Esophagus (tissue), 2 donors: ENCODE measurements at regions not wholly inside any gene's neighbourhood (a gene's known extent, or its start where the extent isn't known, plus 50 kb on each side); places are given as distances from the start of the nearest gene placed in this dataset.

Experiments used
- H3K27ac ChIP-seq, 2 donors: one replicate each; pipeline ENCODE4 v1.5.1; 2013; ENCODE audit warnings: low read depth in 2 of 2, mild to moderate bottlenecking in 2 of 2, inconsistent platforms in 1 of 2, low read length in 1 of 2, moderate library complexity in 1 of 2
- H3K27me3 ChIP-seq, 2 donors: one replicate each; pipeline ENCODE4 v1.6.1; 2013; ENCODE audit warnings: low read length in 2 of 2, control low read depth in 1 of 2, mild to moderate bottlenecking in 1 of 2; ENCODE audit not compliant: insufficient read depth in 2 of 2, control insufficient read depth in 1 of 2
- H3K36me3 ChIP-seq, 2 donors: one replicate each; pipeline ENCODE4 v1.6.1; 2013; ENCODE audit warnings: low read length in 1 of 2; ENCODE audit not compliant: control insufficient read depth in 2 of 2, insufficient read depth in 2 of 2
- H3K4me1 ChIP-seq, 2 donors: one replicate each; pipeline ENCODE4 v1.6.1; 2013; ENCODE audit warnings: low read length in 1 of 2; ENCODE audit not compliant: control insufficient read depth in 2 of 2, insufficient read depth in 2 of 2
- H3K4me3 ChIP-seq, 2 donors: one replicate each; pipeline ENCODE4 v1.5.1; 2013; ENCODE audit warnings: low read length in 2 of 2, mild to moderate bottlenecking in 2 of 2, low read depth in 1 of 2, moderate library complexity in 1 of 2
- H3K9me3 ChIP-seq, 2 donors: one replicate each; pipeline ENCODE4 v1.6.1; 2013; ENCODE audit warnings: mild to moderate bottlenecking in 2 of 2, low read depth in 1 of 2, low read length in 1 of 2, moderate library complexity in 1 of 2; ENCODE audit not compliant: control insufficient read depth in 2 of 2, insufficient read depth in 1 of 2
- WGBS, 2 donors: extraction: QIAGEN DNeasy Blood & Tissue Kit; methylation state at CpG; one replicate each; pipeline ENCODE4 v1.1.7; 2013; 5-methylcytosine and 5-hydroxymethylcytosine counted together
- donor health status: healthy with polysubstance abuse.
- donor health status: Bipolar disorder and iron deficiency.

DNA sequence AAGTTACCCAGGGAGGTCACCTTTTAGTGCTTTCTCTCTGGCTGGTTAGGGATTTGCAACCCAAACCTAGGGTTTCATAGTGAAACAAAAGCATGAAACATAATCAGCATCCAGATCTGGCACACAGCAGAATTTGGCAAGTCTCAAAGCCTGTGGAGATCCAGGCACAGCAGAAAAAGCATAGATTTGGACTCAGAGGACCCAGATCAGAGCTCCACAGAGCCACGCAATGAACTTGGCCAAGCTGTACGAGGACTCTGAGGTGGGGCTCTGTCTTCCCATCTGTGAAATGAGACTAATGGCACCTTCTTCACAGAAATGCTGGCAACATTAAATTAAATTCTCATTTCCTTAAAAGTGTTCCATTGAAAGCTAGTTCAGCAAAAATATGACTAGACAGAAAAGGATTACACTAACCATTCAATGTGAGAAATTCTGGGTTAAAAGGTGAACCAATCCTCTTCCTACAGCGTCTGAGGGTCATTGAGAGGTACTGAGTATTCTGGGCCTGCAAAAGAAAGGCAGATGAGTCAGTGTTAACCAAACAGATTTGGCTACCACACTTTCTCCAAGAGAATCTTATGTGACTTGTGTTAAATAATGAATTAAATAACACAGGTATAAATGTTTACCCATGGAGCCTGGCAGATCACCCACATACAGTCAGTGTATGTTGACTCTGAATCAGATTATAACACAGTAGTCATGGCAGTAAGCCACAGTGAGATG lies 266.3 kb downstream of the MREG start:
- H3K9me3 ChIP-seq: no peaks in the 10 kb centered on the region
- 77 to 92% methylated on average over 3 of the region's 3 CpGs for WGBS, 2 donors
- no peak overlapping the region for H3K27ac ChIP-seq
- no peaks in the 10 kb centered on the region for H3K27me3 ChIP-seq
- H3K4me3 ChIP-seq: no peak overlapping the region
- no peaks in the 10 kb centered on the region for H3K36me3 ChIP-seq
- peaks cover 0 to 6% of the 10 kb centered on the region in 2 donors for H3K4me1 ChIP-seq

DNA sequence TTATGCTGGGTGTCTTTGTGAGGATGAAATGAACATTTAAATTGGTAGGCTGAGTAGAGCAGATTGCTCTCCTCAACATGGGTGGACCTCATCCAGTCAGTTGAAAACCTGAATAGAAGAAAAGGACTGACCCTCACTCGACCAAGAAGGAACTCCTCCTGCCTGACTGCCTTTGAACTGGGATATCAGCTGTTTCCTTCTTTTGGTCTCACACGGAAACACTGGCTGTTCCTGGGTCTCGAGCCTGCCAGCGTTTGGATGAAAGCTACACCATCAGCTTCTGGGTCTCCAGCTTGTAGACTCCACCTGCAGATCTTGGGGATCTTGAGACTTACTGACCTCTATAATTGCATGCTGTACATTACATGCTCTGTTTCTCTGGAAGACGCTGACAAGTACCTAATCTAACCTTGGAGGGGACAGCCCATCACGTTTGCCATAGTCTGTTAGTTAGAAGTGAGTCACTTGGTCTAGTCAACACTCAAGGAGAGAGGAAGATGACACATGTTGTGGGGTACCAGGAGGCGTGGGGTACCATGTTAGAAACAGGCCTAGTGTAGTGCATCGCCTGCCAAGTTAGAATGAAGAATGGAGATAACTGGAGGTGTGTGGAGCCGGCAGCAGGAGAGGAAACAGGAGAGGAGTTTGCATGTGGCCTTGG lies 267.0 kb downstream of the MREG start:
- Histone ChIP-seq H3K27me3 (no peaks in the 10 kb centered on the region), H3K27ac (no peak overlapping the region), H3K9me3 (no peaks in the 10 kb centered on the region), H3K36me3 (no peaks in the 10 kb centered on the region), H3K4me3 (no peak overlapping the region), H3K4me1 (peaks cover 0 to 6% of the 10 kb centered on the region in 2 donors)
- WGBS, 2 donors: 78 to 79% methylated on average over 9 of the region's 9 CpGs

- H3K27me3 ChIP-seq: no peaks in the 10 kb centered on the region
- WGBS, 2 donors: 86 to 92% methylated on average over 2 of the region's 2 CpGs
- peaks cover 0 to 6% of the 10 kb centered on the region in 2 donors for H3K4me1 ChIP-seq
- H3K36me3 ChIP-seq: no peaks in the 10 kb centered on the region
- no peak overlapping the region for H3K27ac ChIP-seq
- no peaks in the 10 kb centered on the region for H3K9me3 ChIP-seq
- no peak overlapping the region for H3K4me3 ChIP-seq
Observed at GRCh38 chr2:215745331-215745730, 268.0 kb downstream of the MREG start.

DNA sequence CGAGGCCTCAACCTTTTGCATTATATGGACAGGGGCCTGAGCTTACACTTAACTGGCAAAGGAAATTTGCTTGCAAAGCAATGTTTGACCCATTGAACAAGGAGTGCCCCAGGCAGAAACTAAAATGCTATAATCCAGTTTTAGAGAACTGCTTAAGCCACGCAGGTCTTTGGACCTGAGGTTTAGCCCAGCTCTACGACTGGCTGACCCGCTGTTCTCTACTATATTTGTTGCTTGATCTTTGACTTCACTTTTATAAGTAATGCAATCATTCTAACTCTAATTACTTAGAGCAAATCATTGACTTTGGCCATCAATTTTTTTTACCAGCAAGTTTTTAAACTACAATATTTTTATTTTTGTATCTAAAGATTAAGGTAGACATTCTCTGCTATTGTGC lies 268.8 kb downstream of the MREG start:
- WGBS, 2 donors: 89 to 94% methylated on average over 4 of the region's 4 CpGs

GRCh38 chr2:215743066-215743465 lies 270.3 kb downstream of the MREG start:
- Histone ChIP-seq H3K9me3 (no peaks in the 10 kb centered on the region), H3K36me3 (no peaks in the 10 kb centered on the region), H3K27me3 (no peaks in the 10 kb centered on the region), H3K27ac (no peak overlapping the region), H3K4me1 (no peaks in the 10 kb centered on the region), H3K4me3 (no peak overlapping the region)

More for the DNA sequence above, 268.8 kb downstream of the MREG start:
- Histone ChIP-seq H3K36me3 (no peaks in the 10 kb centered on the region), H3K27me3 (no peaks in the 10 kb centered on the region), H3K4me3 (no peak overlapping the region), H3K4me1 (peaks cover 0 to 4% of the 10 kb centered on the region in 2 donors), H3K9me3 (no peaks in the 10 kb centered on the region), H3K27ac (no peak overlapping the region)

GRCh38 chr2:215742021-215742420 lies 271.3 kb downstream of the MREG start:
- 82 to 87% methylated on average over 2 of the region's 2 CpGs for WGBS, 2 donors
- Histone ChIP-seq H3K4me1 (no peaks in the 10 kb centered on the region), H3K9me3 (no peaks in the 10 kb centered on the region), H3K4me3 (no peak overlapping the region), H3K27me3 (no peaks in the 10 kb centered on the region), H3K36me3 (no peaks in the 10 kb centered on the region), H3K27ac (no peak overlapping the region)

GRCh38 chr2:215740071-215740470 lies 273.3 kb downstream of the MREG start:
- Histone ChIP-seq H3K36me3 (no peaks in the 10 kb centered on the region), H3K27me3 (no peaks in the 10 kb centered on the region), H3K4me1 (no peaks in the 10 kb centered on the region), H3K9me3 (no peaks in the 10 kb centered on the region), H3K4me3 (no peak overlapping the region), H3K27ac (no peak overlapping the region)
- WGBS, 2 donors: 72 to 75% methylated on average over 6 of the region's 6 CpGs

DNA sequence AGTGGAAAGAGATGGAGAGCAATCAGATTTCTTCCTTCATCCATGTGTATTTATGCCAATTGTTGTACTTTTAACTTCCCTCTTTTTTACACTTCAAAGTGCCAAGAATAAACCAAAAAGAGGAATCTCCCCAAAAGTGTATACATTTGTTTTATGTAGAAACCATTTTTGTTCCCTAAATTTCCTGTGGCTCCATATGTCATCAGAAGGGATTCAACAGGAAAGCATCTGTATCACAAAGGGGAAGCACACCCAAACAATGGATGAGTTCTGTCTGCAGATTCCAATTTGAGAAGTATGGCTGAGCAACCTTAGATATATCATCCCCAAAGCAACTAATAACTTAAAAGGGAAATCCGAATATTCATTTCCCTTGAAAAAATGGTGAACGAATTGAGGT lies 275.0 kb downstream of the MREG start:
- no peaks in the 10 kb centered on the region for H3K36me3 ChIP-seq
- no peaks in the 10 kb centered on the region for H3K4me1 ChIP-seq
- H3K9me3 ChIP-seq: no peaks in the 10 kb centered on the region
- no peaks in the 10 kb centered on the region for H3K27me3 ChIP-seq
- WGBS, 2 donors: 80 to 93% methylated on average over 2 of the region's 2 CpGs
- H3K27ac ChIP-seq: no peak overlapping the region
- no peak overlapping the region for H3K4me3 ChIP-seq

GRCh38 chr2:215737477-215737876 lies 275.9 kb downstream of the MREG start:
- H3K4me3 ChIP-seq: no peak overlapping the region
- H3K27ac ChIP-seq: no peak overlapping the region
- H3K9me3 ChIP-seq: no peaks in the 10 kb centered on the region
- no peaks in the 10 kb centered on the region for H3K27me3 ChIP-seq
- H3K36me3 ChIP-seq: no peaks in the 10 kb centered on the region
- WGBS, 2 donors: 48 to 53% methylated on average over 3 of the region's 3 CpGs
- no peaks in the 10 kb centered on the region for H3K4me1 ChIP-seq
